Esophagus muscularis mucosa (tissue), 2 donors: ENCODE measurements at regions not wholly inside any gene's neighbourhood (a gene's known extent, or its start where the extent isn't known, plus 50 kb on each side); places are given as distances from the start of the nearest gene placed in this dataset.

Experiments used
- POLR2A ChIP-seq: fragments of 450-650 bp; IDR thresholded peaks from one replicate; pipeline ENCODE4 v1.6.1; 2017; ENCODE audit warnings: antibody characterized with exemption, moderate library complexity, mild to moderate bottlenecking, low read depth
- POLR2AphosphoS5 ChIP-seq, 2 donors: sonication (generic); formaldehyde crosslinking; IDR thresholded peaks; one replicate each; pipeline ENCODE4 v1.6.1; 2017; ENCODE audit warnings: antibody characterized with exemption in 2 of 2

DNA sequence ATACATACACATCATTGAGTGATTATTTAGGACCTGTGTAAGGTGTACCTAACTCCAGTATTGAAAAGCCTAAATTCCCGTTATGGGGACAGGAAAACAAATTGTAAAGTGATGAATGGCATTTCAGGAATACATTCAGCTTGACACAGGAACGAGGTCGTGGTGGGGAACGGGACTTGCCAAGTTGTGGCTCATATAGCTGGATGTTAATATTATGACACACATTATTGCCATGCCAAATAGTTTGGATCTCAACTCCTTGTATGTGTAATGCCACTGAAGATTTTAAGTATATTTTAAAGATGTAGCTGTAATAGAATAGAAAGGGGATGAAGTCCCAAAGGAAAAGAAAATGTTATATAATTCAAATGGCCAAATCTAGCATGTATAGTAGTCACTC is 227.2 kb upstream of the GOLIM4 start:
- TF ChIP-seq POLR2AphosphoS5 (IDR thresholded peaks at IDR 0.05) (no peak), POLR2A (no peak)
